ENCODE measurements at regions not wholly inside any gene's neighbourhood (a gene's known extent, or its start where the extent isn't known, plus 50 kb on each side); places are given as distances from the start of the nearest gene placed in this dataset.

- TF ChIP-seq CBX3 (IDR thresholded peaks at IDR 0.05; ENCODE audit: low read depth) (no peak), TCF7L2 (IDR thresholded peaks at IDR 0.05; ENCODE audit: borderline replicate concordance, extremely low read depth, insufficient read depth, insufficient read length) (no peak), EZH2 (IDR thresholded peaks at IDR 0.05) (no peak), RAD21 (IDR thresholded peaks at IDR 0.05; ENCODE audit: low read depth) (no peak)
- Histone ChIP-seq H3K36me3 (ENCODE audit: control insufficient read depth in 1 of 2, insufficient read depth in 2 of 2, low read length in 2 of 2) (no peaks in the 10 kb centered on the region), H3K4me3 (replicated peaks in 1 of 2; ENCODE audit: low read depth in 1 of 2, low read length in 2 of 2) (no peak overlapping the region), H3K4me2 (ENCODE audit: low read length) (no peak overlapping the region), H3K79me2 (ENCODE audit: insufficient read depth, low read length) (no peaks in the 10 kb centered on the region), H4K20me1 (ENCODE audit: insufficient read depth) (no peaks in the 10 kb centered on the region), H3K27ac (ENCODE audit: low read depth, low read length) (no peak overlapping the region), H2AFZ (ENCODE audit: low read depth, low read length, poor library complexity, severe bottlenecking) (no peak overlapping the region), H3K9me2 (ENCODE audit: insufficient read depth) (no peaks in the 10 kb centered on the region), H3K9me3 (ENCODE audit: control insufficient read depth in 1 of 2, insufficient read depth in 1 of 2, low read depth in 1 of 2, low read length in 2 of 2) (no peaks in the 10 kb centered on the region), H3K4me1 (ENCODE audit: control insufficient read depth in 1 of 2, insufficient read depth in 2 of 2, low read length in 2 of 2) (no peaks in the 10 kb centered on the region), H3K9ac (ENCODE audit: low read length) (no peak overlapping the region), H3K27me3 (ENCODE audit: insufficient read depth, low read length) (no peaks in the 10 kb centered on the region)
- RAD21 ChIA-PET (ENCODE audit: low non-redundant PET in 1 of 2, low total read pairs in 2 of 2, uncharacterized antibody in 2 of 2, unreplicated experiment in 2 of 2): no interaction called here
- no TSS peak for BruUV-seq (replicated peaks)
- intact Hi-C loops (cut with micrococcal nuclease): no loop called here
- POLR2A ChIA-PET: no interaction called here
- no peak for ATAC-seq
- no peak for DNase-seq (ENCODE audit: low read depth, low spot score)
- CTCF ChIA-PET: no interaction called here
Observed at GRCh38 chr9:107969727-107970126, 480.2 kb upstream of the KLF4 start.

GRCh38 chr9:107969141-107969540 lies 479.6 kb upstream of the KLF4 start:
- DNase-seq (ENCODE audit: low read depth, low spot score) (no peak), ATAC-seq (no peak)
- Histone ChIP-seq H3K36me3 (ENCODE audit: control insufficient read depth in 1 of 2, insufficient read depth in 2 of 2, low read length in 2 of 2) (no peaks in the 10 kb centered on the region), H4K20me1 (ENCODE audit: insufficient read depth) (no peaks in the 10 kb centered on the region), H3K27ac (ENCODE audit: low read depth, low read length) (no peak overlapping the region), H3K9me2 (ENCODE audit: insufficient read depth) (no peaks in the 10 kb centered on the region), H3K4me2 (ENCODE audit: low read length) (no peak overlapping the region), H3K9me3 (ENCODE audit: control insufficient read depth in 1 of 2, insufficient read depth in 1 of 2, low read depth in 1 of 2, low read length in 2 of 2) (no peaks in the 10 kb centered on the region), H3K27me3 (ENCODE audit: insufficient read depth, low read length) (no peaks in the 10 kb centered on the region), H3K79me2 (ENCODE audit: insufficient read depth, low read length) (no peaks in the 10 kb centered on the region), H3K4me1 (ENCODE audit: control insufficient read depth in 1 of 2, insufficient read depth in 2 of 2, low read length in 2 of 2) (no peaks in the 10 kb centered on the region), H2AFZ (ENCODE audit: low read depth, low read length, poor library complexity, severe bottlenecking) (no peak overlapping the region), H3K9ac (ENCODE audit: low read length) (no peak overlapping the region), H3K4me3 (replicated peaks in 1 of 2; ENCODE audit: low read depth in 1 of 2, low read length in 2 of 2) (no peak overlapping the region)
- POLR2A ChIA-PET: no interaction called here
- no TSS peak for BruUV-seq (replicated peaks)
- CTCF ChIA-PET: no interaction called here
- RAD21 ChIA-PET (ENCODE audit: low non-redundant PET in 1 of 2, low total read pairs in 2 of 2, uncharacterized antibody in 2 of 2, unreplicated experiment in 2 of 2): no interaction called here
- intact Hi-C loops (cut with micrococcal nuclease): no loop called here
- TF ChIP-seq FOSL1 (IDR thresholded peaks at IDR 0.05; ENCODE audit: low read depth) (no peak), REST (IDR thresholded peaks at IDR 0.05; ENCODE audit: low read depth) (no peak), SP1 (IDR thresholded peaks at IDR 0.05; ENCODE audit: low read depth) (no peak), POLR2AphosphoS5 (IDR thresholded peaks at IDR 0.05; ENCODE audit: low read depth, low read length) (no peak), ELF1 (IDR thresholded peaks at IDR 0.05; ENCODE audit: borderline replicate concordance, low read depth) (no peak), YY1 (IDR thresholded peaks at IDR 0.05; ENCODE audit: extremely low read depth, insufficient replicate concordance, low read depth, low read length) (no peak), CEBPB (IDR thresholded peaks at IDR 0.05; ENCODE audit: low read depth) (no peak), EGR1 (IDR thresholded peaks at IDR 0.05; ENCODE audit: low read depth) (no peak), JUND (IDR thresholded peaks at IDR 0.05) (no peak), CBX3 (IDR thresholded peaks at IDR 0.05; ENCODE audit: low read depth) (no peak), EZH2 (IDR thresholded peaks at IDR 0.05) (no peak), ZNF274 (IDR thresholded peaks at IDR 0.05; ENCODE audit: low read depth, low read length) (no peak), MAX (IDR thresholded peaks at IDR 0.05) (no peak), SRF (IDR thresholded peaks at IDR 0.05; ENCODE audit: low read depth) (no peak), ZBTB33 (IDR thresholded peaks at IDR 0.05; ENCODE audit: extremely low read depth, insufficient replicate concordance, low read length) (no peak), SIN3A (IDR thresholded peaks at IDR 0.05; ENCODE audit: low read depth) (no peak), POLR2A (IDR thresholded peaks at IDR 0.05; ENCODE audit: borderline replicate concordance, extremely low read depth, insufficient read depth, insufficient read length) (no peak)

Data from HCT116 (cell line).